ENCODE measurements at regions not wholly inside any gene's neighbourhood (a gene's known extent, or its start where the extent isn't known, plus 50 kb on each side); places are given as distances from the start of the nearest gene placed in this dataset.

DNA sequence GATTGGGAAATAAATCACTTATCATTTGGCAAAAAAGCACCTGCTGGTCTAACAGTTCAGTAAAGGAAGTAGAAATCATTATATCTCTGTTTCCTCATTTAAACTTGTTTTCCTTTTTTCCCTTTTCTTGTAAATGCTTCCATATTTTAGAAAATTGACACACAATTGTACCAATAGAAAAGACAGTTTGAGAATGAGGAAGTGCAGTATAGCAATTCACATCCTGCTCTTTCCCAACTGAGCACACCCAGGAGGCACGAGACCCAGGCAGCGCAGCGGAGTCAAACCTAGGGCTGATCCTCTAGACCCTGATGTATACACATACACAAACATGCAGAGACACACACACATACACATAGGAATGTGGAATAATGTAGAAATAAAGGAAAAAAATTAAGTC lies 74.8 kb upstream of the PACRGL start:
- intact Hi-C loops (cut with DNase I), result no loop called here
- 81 to 90% methylated on average over 3 of the region's 3 CpGs for WGBS, 2 donors

DNA sequence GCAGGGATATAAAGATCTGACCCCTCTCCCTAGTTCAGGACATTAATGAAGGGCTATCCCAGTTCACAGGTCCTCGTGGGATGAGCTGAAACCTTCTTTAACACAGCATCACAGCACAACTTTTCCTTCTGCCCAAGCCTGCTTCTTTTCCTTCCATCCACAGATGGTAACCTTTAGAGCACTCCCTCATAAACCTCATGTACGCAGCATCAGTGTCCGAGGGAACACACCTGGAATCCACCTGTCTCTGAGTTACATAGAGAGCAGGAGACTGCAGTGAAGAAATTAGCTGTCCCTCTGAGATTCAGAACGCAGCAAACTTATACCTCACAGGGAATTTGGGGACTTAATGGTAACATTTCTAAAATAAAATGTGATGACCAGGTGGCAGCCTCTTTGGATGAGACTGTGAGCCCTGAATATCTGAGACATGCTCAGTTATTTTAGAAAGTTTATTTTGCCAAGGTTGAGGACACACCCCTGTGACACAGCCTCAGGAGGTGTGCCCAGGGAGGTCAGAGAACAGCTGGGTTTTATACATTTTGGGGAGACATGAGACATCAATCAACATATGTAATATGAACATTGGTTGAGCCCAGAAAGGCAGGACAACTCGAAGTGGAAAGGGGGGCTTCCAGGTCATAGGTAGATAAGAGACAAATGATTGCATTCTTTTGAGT lies 73.8 kb upstream of the PACRGL start:
- H3K27me3 ChIP-seq, result no peaks in the 10 kb centered on the region
- H3K4me1 ChIP-seq, result no peaks in the 10 kb centered on the region
- WGBS, 2 donors, result 53 to 55% methylated on average over 5 of the region's 5 CpGs
- no peaks in the 10 kb centered on the region for H3K36me3 ChIP-seq (replicated peaks in 1 of 2; ENCODE audit: insufficient read depth in 1 of 2, low read depth in 2 of 2)
- TF ChIP-seq POLR2A (IDR thresholded peaks at IDR 0.05), result no peak
- TF ChIP-seq, protein P1, sequence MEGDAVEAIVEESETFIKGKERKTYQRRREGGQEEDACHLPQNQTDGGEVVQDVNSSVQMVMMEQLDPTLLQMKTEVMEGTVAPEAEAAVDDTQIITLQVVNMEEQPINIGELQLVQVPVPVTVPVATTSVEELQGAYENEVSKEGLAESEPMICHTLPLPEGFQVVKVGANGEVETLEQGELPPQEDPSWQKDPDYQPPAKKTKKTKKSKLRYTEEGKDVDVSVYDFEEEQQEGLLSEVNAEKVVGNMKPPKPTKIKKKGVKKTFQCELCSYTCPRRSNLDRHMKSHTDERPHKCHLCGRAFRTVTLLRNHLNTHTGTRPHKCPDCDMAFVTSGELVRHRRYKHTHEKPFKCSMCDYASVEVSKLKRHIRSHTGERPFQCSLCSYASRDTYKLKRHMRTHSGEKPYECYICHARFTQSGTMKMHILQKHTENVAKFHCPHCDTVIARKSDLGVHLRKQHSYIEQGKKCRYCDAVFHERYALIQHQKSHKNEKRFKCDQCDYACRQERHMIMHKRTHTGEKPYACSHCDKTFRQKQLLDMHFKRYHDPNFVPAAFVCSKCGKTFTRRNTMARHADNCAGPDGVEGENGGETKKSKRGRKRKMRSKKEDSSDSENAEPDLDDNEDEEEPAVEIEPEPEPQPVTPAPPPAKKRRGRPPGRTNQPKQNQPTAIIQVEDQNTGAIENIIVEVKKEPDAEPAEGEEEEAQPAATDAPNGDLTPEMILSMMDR (IDR thresholded peaks at IDR 0.05), result no peak
- intact Hi-C loops (cut with DNase I), result no loop called here
- H3K27ac ChIP-seq, result no peak overlapping the region
- H3K9me3 ChIP-seq, result no peaks in the 10 kb centered on the region
- ATAC-seq (no peak), DNase-seq (no peak)
- H3K4me3 ChIP-seq, result no peak overlapping the region

More for the DNA sequence above, 74.8 kb upstream of the PACRGL start:
- H3K27me3 ChIP-seq, result no peaks in the 10 kb centered on the region
- DNase-seq (peak in 1 of 4 donors; percentile 43), ATAC-seq (no peak)
- H3K9me3 ChIP-seq, result no peaks in the 10 kb centered on the region
- no peak overlapping the region for H3K27ac ChIP-seq
- no peaks in the 10 kb centered on the region for H3K36me3 ChIP-seq (replicated peaks in 1 of 2; ENCODE audit: insufficient read depth in 1 of 2, low read depth in 2 of 2)
- no peaks in the 10 kb centered on the region for H3K4me1 ChIP-seq
- TF ChIP-seq, protein P1 (IDR thresholded peaks at IDR 0.05), result no peak
- TF ChIP-seq POLR2A (IDR thresholded peaks at IDR 0.05), result no peak
- no peak overlapping the region for H3K4me3 ChIP-seq

DNA sequence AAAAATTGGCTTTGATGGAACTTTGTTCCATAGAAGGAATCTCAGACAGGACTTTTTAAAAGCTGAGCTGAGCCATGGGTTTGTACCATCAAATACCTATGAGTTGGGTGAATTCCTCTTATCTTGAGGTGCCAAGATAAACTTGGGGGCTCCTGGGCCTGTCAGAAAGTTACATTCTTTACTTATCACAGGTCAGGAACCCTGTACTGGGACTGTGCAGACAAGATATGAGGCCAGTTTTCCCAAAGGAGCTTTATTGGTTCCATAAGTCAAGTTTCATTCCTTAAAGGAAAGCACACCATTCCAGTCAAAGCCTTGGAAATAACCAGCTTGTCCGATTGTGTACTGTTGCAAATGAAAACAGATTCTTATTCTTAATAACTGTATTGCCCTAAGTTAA lies 72.4 kb upstream of the PACRGL start:
- H3K9me3 ChIP-seq, result no peaks in the 10 kb centered on the region
- DNase-seq (no peak), ATAC-seq (no peak)
- TF ChIP-seq, protein P1 (IDR thresholded peaks at IDR 0.05), result no peak
- TF ChIP-seq POLR2A (IDR thresholded peaks at IDR 0.05), result no peak
- H3K27me3 ChIP-seq, result no peaks in the 10 kb centered on the region
- no peaks in the 10 kb centered on the region for H3K36me3 ChIP-seq (replicated peaks in 1 of 2; ENCODE audit: insufficient read depth in 1 of 2, low read depth in 2 of 2)
- intact Hi-C loops (cut with DNase I), result no loop called here
- no peaks in the 10 kb centered on the region for H3K4me1 ChIP-seq
- 52 to 63% methylated on average over 1 of the region's 1 CpG for WGBS, 2 donors
- no peak overlapping the region for H3K4me3 ChIP-seq
- no peak overlapping the region for H3K27ac ChIP-seq

DNA sequence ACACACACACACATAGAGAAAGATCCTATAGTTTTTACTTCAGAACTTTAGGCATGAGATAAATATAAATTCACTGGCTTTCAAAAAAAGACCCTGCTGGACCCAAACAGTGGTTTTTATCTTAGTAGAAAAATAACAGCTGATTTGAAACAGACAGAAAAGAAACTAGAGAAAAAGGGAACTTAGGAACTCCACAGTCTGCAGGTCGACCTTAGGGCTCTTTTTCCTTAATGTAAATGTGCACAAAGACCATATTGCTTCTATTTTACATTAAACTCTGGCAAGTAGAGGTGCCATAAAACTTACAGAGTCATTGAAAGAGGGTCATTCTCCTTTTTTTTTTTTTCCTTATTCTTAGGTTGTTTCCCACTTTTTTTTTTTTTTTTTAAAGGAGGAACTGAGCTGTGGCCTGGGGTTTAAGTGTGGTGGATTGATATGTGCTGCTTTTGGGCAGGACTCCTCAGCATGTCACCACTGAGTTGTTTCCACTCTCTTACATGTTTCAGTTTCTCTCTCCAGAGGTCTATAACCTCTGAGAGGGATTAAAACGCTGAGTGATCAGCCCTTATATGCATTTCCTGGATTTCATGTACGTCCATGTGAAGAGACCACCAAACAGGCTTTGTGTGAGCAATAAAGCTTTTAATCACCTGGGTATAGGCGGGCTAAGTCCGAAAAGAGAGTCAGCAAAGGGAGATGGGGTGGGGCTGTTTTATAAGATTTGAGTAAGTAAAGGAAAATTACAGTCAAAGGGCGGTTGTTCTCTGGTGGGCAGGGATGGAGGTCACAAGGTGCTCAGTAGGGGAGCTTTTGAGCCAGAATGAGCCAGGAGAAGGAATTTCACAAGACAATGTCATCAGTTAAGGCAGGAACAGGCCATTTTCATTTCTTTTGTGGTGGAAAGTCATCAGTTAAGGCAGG lies 70.8 kb upstream of the PACRGL start:
- Histone ChIP-seq H3K36me3 (replicated peaks in 1 of 2; ENCODE audit: insufficient read depth in 1 of 2, low read depth in 2 of 2) (no peaks in the 10 kb centered on the region), H3K27ac (no peak overlapping the region), H3K4me1 (no peaks in the 10 kb centered on the region), H3K27me3 (no peaks in the 10 kb centered on the region), H3K9me3 (no peaks in the 10 kb centered on the region), H3K4me3 (no peak overlapping the region)
- WGBS, 2 donors, result 50 to 63% methylated on average over 6 of the region's 6 CpGs
- ATAC-seq, result no peak
- TF ChIP-seq, protein P1 (IDR thresholded peaks at IDR 0.05), result no peak
- TF ChIP-seq POLR2A (IDR thresholded peaks at IDR 0.05), result no peak
- intact Hi-C loops (cut with DNase I), result no loop called here
- no peak for DNase-seq
